H9 (cell line): ENCODE measurements at regions not wholly inside any gene's neighbourhood (a gene's known extent, or its start where the extent isn't known, plus 50 kb on each side); places are given as distances from the start of the nearest gene placed in this dataset.

Experiments used
- DNase-seq: peaks from one replicate; pipeline ENCODE4 v3.0.0-alpha.2; 2017
- H2AFZ ChIP-seq: one replicate; pipeline ENCODE4 v1.6.1; 2013; ENCODE audit warnings: mild to moderate bottlenecking, low read length, control low read depth, moderate library complexity
- H2AK5ac ChIP-seq: 2 replicates; pipeline ENCODE4 v1.6.1; 2013; ENCODE audit warnings: low read length, control low read depth, mixed read lengths; ENCODE audit not compliant: insufficient read length
- H2BK120ac ChIP-seq: one replicate; pipeline ENCODE4 v1.6.1; 2013; ENCODE audit warnings: low read depth, mild to moderate bottlenecking, low read length, control low read depth, inconsistent platforms; ENCODE audit not compliant: poor library complexity, severe bottlenecking
- H2BK12ac ChIP-seq: 2 replicates; pipeline ENCODE4 v1.6.1; 2013; ENCODE audit warnings: low read length, control low read depth, mixed read lengths, low read depth; ENCODE audit not compliant: insufficient read length
- H2BK15ac ChIP-seq: 2 replicates; pipeline ENCODE4 v1.6.1; 2013; ENCODE audit warnings: low read depth, low read length, control low read depth
- H2BK20ac ChIP-seq: one replicate; pipeline ENCODE4 v1.6.1; 2013; ENCODE audit warnings: low read depth, mild to moderate bottlenecking, low read length, control low read depth, inconsistent platforms; ENCODE audit not compliant: poor library complexity, severe bottlenecking
- H2BK5ac ChIP-seq: 2 replicates; pipeline ENCODE4 v1.6.1; 2013; ENCODE audit warnings: low read length, control low read depth, mixed read lengths; ENCODE audit not compliant: insufficient read length
- H3K14ac ChIP-seq: 2 replicates; pipeline ENCODE4 v1.6.1; 2013; ENCODE audit warnings: low read length, control low read depth; ENCODE audit not compliant: insufficient read depth
- H3K18ac ChIP-seq: 2 replicates; pipeline ENCODE4 v1.6.1; 2013; ENCODE audit warnings: low read depth, mild to moderate bottlenecking, mixed read lengths, low read length, control low read depth; ENCODE audit not compliant: insufficient read length
- H3K23ac ChIP-seq: 2 replicates; pipeline ENCODE4 v1.6.1; 2013; ENCODE audit warnings: low read length, control low read depth, mixed read lengths, low read depth; ENCODE audit not compliant: insufficient read length
- H3K23me2 ChIP-seq: 2 replicates; pipeline ENCODE4 v1.6.1; 2013; ENCODE audit warnings: low read depth, mild to moderate bottlenecking, mixed read lengths, low read length, control low read depth; ENCODE audit not compliant: insufficient read length, poor library complexity, severe bottlenecking
- H3K27ac ChIP-seq: 2 replicates; pipeline ENCODE4 v1.5.1; 2013; ENCODE audit warnings: low read length, control low read depth, mixed read lengths, low read depth; ENCODE audit not compliant: insufficient read length
- H3K27me3 ChIP-seq: 2 replicates; pipeline ENCODE4 v1.6.1; 2013; ENCODE audit warnings: low read length, control low read depth, inconsistent platforms; ENCODE audit not compliant: insufficient read depth
- H3K4ac ChIP-seq: 2 replicates; pipeline ENCODE4 v1.6.1; 2013; ENCODE audit warnings: low read depth, mild to moderate bottlenecking, control low read depth, inconsistent platforms, low read length, moderate library complexity
- H3K4me1 ChIP-seq: 2 replicates; pipeline ENCODE4 v1.6.1; 2013; ENCODE audit warnings: low read length, control low read depth, inconsistent platforms; ENCODE audit not compliant: insufficient read depth
- H3K4me2 ChIP-seq: 2 replicates; pipeline ENCODE4 v1.6.1; 2013; ENCODE audit warnings: low read length, control low read depth, mixed read lengths; ENCODE audit not compliant: insufficient read length, insufficient read depth
- H3K56ac ChIP-seq: 2 replicates; pipeline ENCODE4 v1.6.1; 2013; ENCODE audit warnings: low read depth, mild to moderate bottlenecking, mixed read lengths, low read length, control low read depth; ENCODE audit not compliant: insufficient read length
- H3K79me1 ChIP-seq: 2 replicates; pipeline ENCODE4 v1.6.1; 2013; ENCODE audit warnings: low read depth, mild to moderate bottlenecking, moderate library complexity, low read length, control low read depth, inconsistent platforms; ENCODE audit not compliant: insufficient read depth, poor library complexity, severe bottlenecking
- H3K79me2 ChIP-seq: 2 replicates; pipeline ENCODE4 v1.6.1; 2013; ENCODE audit warnings: low read length, control low read depth, inconsistent platforms; ENCODE audit not compliant: insufficient read depth
- H3K9ac ChIP-seq: 2 replicates; pipeline ENCODE4 v1.6.1; 2013; ENCODE audit warnings: low read length, control low read depth, mixed read lengths; ENCODE audit not compliant: insufficient read length; ENCODE audit errors: extremely low read depth
- H3K9me3 ChIP-seq: one replicate; pipeline ENCODE4 v1.6.1; 2013; ENCODE audit warnings: low read depth, low read length, inconsistent platforms; ENCODE audit not compliant: control insufficient read depth
- H3T11ph ChIP-seq: one replicate; pipeline ENCODE4 v1.6.1; 2013; ENCODE audit warnings: mild to moderate bottlenecking, low read length, control low read depth, inconsistent platforms
- H4K20me1 ChIP-seq: one replicate; pipeline ENCODE4 v1.6.1; 2013; ENCODE audit not compliant: control insufficient read depth, insufficient read length, insufficient read depth
- H4K5ac ChIP-seq: 2 replicates; pipeline ENCODE4 v1.6.1; 2013; ENCODE audit warnings: low read depth, mild to moderate bottlenecking, mixed read lengths, low read length, control low read depth; ENCODE audit not compliant: insufficient read length
- H4K8ac ChIP-seq: replicated peaks from 2 replicates; pipeline ENCODE4 v1.6.1; 2013; ENCODE audit warnings: low read length, control low read depth, mixed read lengths, low read depth; ENCODE audit not compliant: insufficient read length
- H4K91ac ChIP-seq: 2 replicates; pipeline ENCODE4 v1.6.1; 2013; ENCODE audit warnings: low read depth, mild to moderate bottlenecking, moderate library complexity, mixed read lengths, low read length, control low read depth; ENCODE audit not compliant: insufficient read length
- H3K27ac Mint-ChIP-seq, 3 experiments: 2 replicates in 2 of 3; 3 replicates in 1 of 3; pipeline ENCODE4 v1.8.0; 2020 to 2021; ENCODE audit warnings: mixed read lengths in 3 of 3, mild to moderate bottlenecking in 1 of 3, moderate library complexity in 1 of 3
- H3K27me3 Mint-ChIP-seq: 2 replicates; pipeline ENCODE4 v1.8.0; 2021; ENCODE audit warnings: low read depth, mild to moderate bottlenecking, moderate library complexity, mixed read lengths
- H3K36me3 Mint-ChIP-seq, 3 experiments: 2 replicates in 2 of 3; 3 replicates in 1 of 3; pipeline ENCODE4 v1.8.0; 2020 to 2021; ENCODE audit warnings: low read depth in 3 of 3, mixed read lengths in 3 of 3; ENCODE audit not compliant: insufficient read depth in 1 of 3
- H3K4me1 Mint-ChIP-seq, 2 experiments: 2 replicates each; pipeline ENCODE4 v1.8.0; 2020; ENCODE audit warnings: mixed read lengths in 2 of 2
- H3K4me3 Mint-ChIP-seq, 2 experiments: 2 replicates in 1 of 2; 3 replicates in 1 of 2; pipeline ENCODE4 v1.8.0; 2020 to 2021; ENCODE audit warnings: mild to moderate bottlenecking in 2 of 2, mixed read lengths in 2 of 2, moderate library complexity in 1 of 2
- H3K9me3 Mint-ChIP-seq, 2 experiments: 2 replicates in 1 of 2; 3 replicates in 1 of 2; pipeline ENCODE4 v1.8.0; 2020; ENCODE audit warnings: mild to moderate bottlenecking in 2 of 2, mixed read lengths in 2 of 2, moderate library complexity in 1 of 2
- WGBS: extraction: QIAGEN DNeasy Blood & Tissue Kit; methylation state at CpG from one replicate; pipeline ENCODE4 v1.1.7; 2013; ENCODE audit warnings: missing lambda C conversion rate, low lambda C conversion rate, mixed read lengths; ENCODE audit not compliant: insufficient read length; ENCODE audit errors: extremely low coverage; 5-methylcytosine and 5-hydroxymethylcytosine counted together
- TF ChIP-seq, protein P1 (sequence below): fragments of 200-600 bp; sonication (generic); conservative IDR thresholded peaks from 3 replicates; pipeline ENCODE4 v1.8.0; 2021; ENCODE audit warnings: antibody characterized with exemption, mild to moderate bottlenecking

DNA sequence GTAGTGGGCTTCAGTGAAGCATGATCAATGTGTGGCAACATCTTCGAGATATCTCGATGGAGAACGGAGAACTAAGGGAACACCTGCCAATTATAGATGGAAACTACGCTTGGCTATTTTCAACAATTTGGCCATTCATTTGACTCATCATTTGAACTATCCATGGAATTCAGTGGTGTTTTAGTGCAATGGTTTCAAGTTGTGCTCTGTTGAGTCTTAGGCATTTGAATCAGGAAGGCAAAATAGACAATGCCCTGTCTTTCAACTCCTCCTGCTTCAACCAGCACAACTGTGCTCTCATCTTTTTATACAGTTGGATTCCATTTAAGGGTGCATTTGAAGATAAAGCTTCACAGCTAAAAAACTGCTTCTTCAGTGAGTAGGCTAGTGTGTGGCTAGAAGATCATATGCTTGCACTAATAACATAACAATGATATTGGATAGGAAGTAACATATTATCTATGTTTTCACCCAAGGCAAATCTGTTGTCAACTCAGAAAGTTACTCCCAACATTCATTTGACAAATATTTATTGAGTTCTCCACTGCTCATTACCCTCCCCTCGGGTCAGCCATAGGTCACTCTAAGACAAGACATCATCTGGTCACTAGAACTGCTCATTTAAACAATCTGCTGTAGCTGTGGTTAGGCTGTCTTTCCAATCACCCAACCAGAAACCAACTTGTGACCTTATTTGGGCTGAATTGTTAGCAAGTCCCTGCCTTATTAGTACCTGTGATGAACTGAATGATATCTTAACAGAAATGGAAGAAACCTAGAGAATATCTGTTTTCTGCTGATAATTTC is 314.1 kb upstream of the SP4 start:
- no peak overlapping the region for H3K23ac ChIP-seq
- no peak overlapping the region for H4K91ac ChIP-seq
- H4K8ac ChIP-seq: no peak overlapping the region
- no peaks in the 10 kb centered on the region for H4K20me1 ChIP-seq
- no peak overlapping the region for H2AK5ac ChIP-seq
- no peaks in the 10 kb centered on the region for H3K79me2 ChIP-seq
- H3K23me2 ChIP-seq: no peaks in the 10 kb centered on the region
- H3K4me2 ChIP-seq: no peak overlapping the region
- H3K27ac Mint-ChIP-seq: no peak overlapping the region
- H3K36me3 Mint-ChIP-seq: no peaks in the 10 kb centered on the region
- no peaks in the 10 kb centered on the region for H3K9me3 ChIP-seq
- no peak overlapping the region for H4K5ac ChIP-seq
- no peak overlapping the region for H2BK5ac ChIP-seq
- H3K27me3 Mint-ChIP-seq: 0 out of 2 replicates have a peak, but pooled peaks cover 3% of the 10 kb centered on the region
- no peak overlapping the region for H2AFZ ChIP-seq
- H2BK15ac ChIP-seq: no peak overlapping the region
- H3K79me1 ChIP-seq: no peaks in the 10 kb centered on the region
- WGBS: no CpG with 5 or more reads among the region's 5 CpGs
- H3T11ph ChIP-seq: no peak overlapping the region
- H3K14ac ChIP-seq: no peak overlapping the region
- TF ChIP-seq, protein P1, sequence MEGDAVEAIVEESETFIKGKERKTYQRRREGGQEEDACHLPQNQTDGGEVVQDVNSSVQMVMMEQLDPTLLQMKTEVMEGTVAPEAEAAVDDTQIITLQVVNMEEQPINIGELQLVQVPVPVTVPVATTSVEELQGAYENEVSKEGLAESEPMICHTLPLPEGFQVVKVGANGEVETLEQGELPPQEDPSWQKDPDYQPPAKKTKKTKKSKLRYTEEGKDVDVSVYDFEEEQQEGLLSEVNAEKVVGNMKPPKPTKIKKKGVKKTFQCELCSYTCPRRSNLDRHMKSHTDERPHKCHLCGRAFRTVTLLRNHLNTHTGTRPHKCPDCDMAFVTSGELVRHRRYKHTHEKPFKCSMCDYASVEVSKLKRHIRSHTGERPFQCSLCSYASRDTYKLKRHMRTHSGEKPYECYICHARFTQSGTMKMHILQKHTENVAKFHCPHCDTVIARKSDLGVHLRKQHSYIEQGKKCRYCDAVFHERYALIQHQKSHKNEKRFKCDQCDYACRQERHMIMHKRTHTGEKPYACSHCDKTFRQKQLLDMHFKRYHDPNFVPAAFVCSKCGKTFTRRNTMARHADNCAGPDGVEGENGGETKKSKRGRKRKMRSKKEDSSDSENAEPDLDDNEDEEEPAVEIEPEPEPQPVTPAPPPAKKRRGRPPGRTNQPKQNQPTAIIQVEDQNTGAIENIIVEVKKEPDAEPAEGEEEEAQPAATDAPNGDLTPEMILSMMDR: no peak
- DNase-seq: no peak
- no peak overlapping the region for H2BK12ac ChIP-seq
- no peak overlapping the region for H3K4me3 Mint-ChIP-seq
- H3K4me1 Mint-ChIP-seq: peaks cover 8 to 10% of the 10 kb centered on the region in 2 experiments; a peak in 3 of 4 replicates
- no peak overlapping the region for H3K4ac ChIP-seq
- no peak overlapping the region for H2BK120ac ChIP-seq
- no peaks in the 10 kb centered on the region for H3K27me3 ChIP-seq
- no peaks in the 10 kb centered on the region for H3K4me1 ChIP-seq
- no peak overlapping the region for H2BK20ac ChIP-seq
- no peak overlapping the region for H3K9ac ChIP-seq
- H3K27ac ChIP-seq: no peak overlapping the region
- no peaks in the 10 kb centered on the region for H3K9me3 Mint-ChIP-seq
- no peak overlapping the region for H3K18ac ChIP-seq
- H3K56ac ChIP-seq: no peak overlapping the region
